IPS-20b (cell line): ENCODE measurements at regions not wholly inside any gene's neighbourhood (a gene's known extent, or its start where the extent isn't known, plus 50 kb on each side); places are given as distances from the start of the nearest gene placed in this dataset.
"Not testable (repeated sequence)": the region's sequence is repeated elsewhere in the genome, so short reads cannot be mapped to it uniquely, and the experiment has no call there.

Experiments
- H3K27ac ChIP-seq: one replicate; pipeline ENCODE4 v1.5.1; 2013; ENCODE audit warnings: low read length
- H3K27me3 ChIP-seq: 2 replicates; pipeline ENCODE4 v1.6.1; 2013; ENCODE audit warnings: mild to moderate bottlenecking, low read length, inconsistent platforms; ENCODE audit not compliant: insufficient read depth
- H3K36me3 ChIP-seq: 2 replicates; pipeline ENCODE4 v1.6.1; 2013; ENCODE audit warnings: low read depth, mild to moderate bottlenecking, inconsistent platforms, low read length, moderate library complexity; ENCODE audit not compliant: insufficient read depth
- H3K4me1 ChIP-seq: 2 replicates; pipeline ENCODE4 v1.6.1; 2013; ENCODE audit warnings: mild to moderate bottlenecking, control low read depth, inconsistent platforms, low read length, moderate library complexity; ENCODE audit not compliant: insufficient read depth
- H3K4me3 ChIP-seq: 2 replicates; pipeline ENCODE4 v1.5.1; 2013; ENCODE audit warnings: mild to moderate bottlenecking, low read length, inconsistent platforms
- H3K9ac ChIP-seq: 2 replicates; pipeline ENCODE4 v1.6.1; 2013; ENCODE audit warnings: low read depth, mild to moderate bottlenecking, inconsistent platforms, low read length, moderate library complexity
- H3K9me3 ChIP-seq: 2 replicates; pipeline ENCODE4 v1.6.1; 2013; ENCODE audit warnings: mild to moderate bottlenecking, low read depth, low read length, inconsistent platforms; ENCODE audit not compliant: insufficient read depth

GRCh38 chr11:98455500-98456307 is 565.0 kb upstream of the CNTN5 start:
- no peaks in the 10 kb centered on the region for H3K4me1 ChIP-seq
- no peaks in the 10 kb centered on the region for H3K36me3 ChIP-seq
- no peak overlapping the region for H3K27ac ChIP-seq
- no peak overlapping the region for H3K4me3 ChIP-seq
- H3K9ac ChIP-seq = no peak overlapping the region
- no peaks in the 10 kb centered on the region for H3K9me3 ChIP-seq
- no peaks in the 10 kb centered on the region for H3K27me3 ChIP-seq

- H3K9me3 ChIP-seq = no peaks in the 10 kb centered on the region
- H3K4me1 ChIP-seq = no peaks in the 10 kb centered on the region
- no peak overlapping the region for H3K27ac ChIP-seq
Measured at GRCh38 chr11:98456308-98456680, 564.5 kb upstream of the CNTN5 start.

GRCh38 chr11:98495016-98495415 is 525.7 kb upstream of the CNTN5 start:
- Histone ChIP-seq H3K4me1 (peaks cover 18% of the 10 kb centered on the region; the same call in 1 of the 2 replicates), H3K27me3 (no peaks in the 10 kb centered on the region), H3K27ac (no peak overlapping the region), H3K4me3 (no peak overlapping the region), H3K9me3 (no peaks in the 10 kb centered on the region), H3K36me3 (no peaks in the 10 kb centered on the region), H3K9ac (no peak overlapping the region)

More at GRCh38 chr11:98456308-98456680, 564.5 kb upstream of the CNTN5 start:
- no peak overlapping the region for H3K9ac ChIP-seq
- H3K4me3 ChIP-seq = no peak overlapping the region
- no peaks in the 10 kb centered on the region for H3K36me3 ChIP-seq
- H3K27me3 ChIP-seq = no peaks in the 10 kb centered on the region

GRCh38 chr11:98495601-98496000 is 525.1 kb upstream of the CNTN5 start:
- no peaks in the 10 kb centered on the region for H3K27me3 ChIP-seq
- no peaks in the 10 kb centered on the region for H3K36me3 ChIP-seq
- no peak overlapping the region for H3K4me3 ChIP-seq
- H3K27ac ChIP-seq = no peak overlapping the region
- peaks cover 18% of the 10 kb centered on the region; the same call in 1 of the 2 replicates for H3K4me1 ChIP-seq
- no peak overlapping the region for H3K9ac ChIP-seq
- no peaks in the 10 kb centered on the region for H3K9me3 ChIP-seq

GRCh38 chr11:98507208-98507607 is 513.5 kb upstream of the CNTN5 start:
- Histone ChIP-seq H3K4me1 (no peaks in the 10 kb centered on the region), H3K27ac (no peak overlapping the region), H3K36me3 (no peaks in the 10 kb centered on the region), H3K9ac (no peak overlapping the region), H3K27me3 (no peaks in the 10 kb centered on the region), H3K9me3 (no peaks in the 10 kb centered on the region), H3K4me3 (no peak overlapping the region)

- Histone ChIP-seq H3K9me3 (no peaks in the 10 kb centered on the region), H3K4me3 (no peak overlapping the region)
Measured at GRCh38 chr11:98512938-98513337, 507.8 kb upstream of the CNTN5 start.

GRCh38 chr11:98531576-98531975 is 489.2 kb upstream of the CNTN5 start:
- no peak overlapping the region for H3K27ac ChIP-seq
- no peaks in the 10 kb centered on the region for H3K9me3 ChIP-seq
- H3K4me1 ChIP-seq = no peaks in the 10 kb centered on the region
- no peak overlapping the region for H3K9ac ChIP-seq
- H3K36me3 ChIP-seq = no peaks in the 10 kb centered on the region
- no peaks in the 10 kb centered on the region for H3K27me3 ChIP-seq
- H3K4me3 ChIP-seq = no peak overlapping the region

More at GRCh38 chr11:98512938-98513337, 507.8 kb upstream of the CNTN5 start:
- Histone ChIP-seq H3K36me3 (no peaks in the 10 kb centered on the region), H3K27me3 (no peaks in the 10 kb centered on the region), H3K27ac (no peak overlapping the region), H3K9ac (no peak overlapping the region), H3K4me1 (no peaks in the 10 kb centered on the region)

GRCh38 chr11:98536023-98536422 is 484.7 kb upstream of the CNTN5 start:
- Histone ChIP-seq H3K4me3 (no peak overlapping the region), H3K27ac (no peak overlapping the region), H3K9me3 (no peaks in the 10 kb centered on the region), H3K9ac (no peak overlapping the region), H3K27me3 (no peaks in the 10 kb centered on the region), H3K4me1 (no peaks in the 10 kb centered on the region), H3K36me3 (no peaks in the 10 kb centered on the region)

GRCh38 chr11:98538358-98538757 is 482.4 kb upstream of the CNTN5 start:
- H3K4me3 ChIP-seq, H3K9ac ChIP-seq, H3K9me3 ChIP-seq, H3K27ac ChIP-seq, H3K36me3 ChIP-seq, H3K27me3 ChIP-seq, H3K4me1 ChIP-seq: not testable (repeated sequence)

- Histone ChIP-seq H3K4me1 (no peaks in the 10 kb centered on the region), H3K27me3 (no peaks in the 10 kb centered on the region), H3K9me3 (no peaks in the 10 kb centered on the region), H3K36me3 (no peaks in the 10 kb centered on the region), H3K9ac (no peak overlapping the region), H3K4me3 (no peak overlapping the region), H3K27ac (no peak overlapping the region)
Measured at GRCh38 chr11:98545544-98546175, 475.1 kb upstream of the CNTN5 start.

GRCh38 chr11:98549571-98549970 is 471.2 kb upstream of the CNTN5 start:
- Histone ChIP-seq H3K27me3 (no peaks in the 10 kb centered on the region), H3K27ac (no peak overlapping the region), H3K36me3 (no peaks in the 10 kb centered on the region), H3K9me3 (no peaks in the 10 kb centered on the region), H3K4me3 (no peak overlapping the region), H3K4me1 (no peaks in the 10 kb centered on the region), H3K9ac (no peak overlapping the region)

GRCh38 chr11:98559961-98560360 is 460.8 kb upstream of the CNTN5 start:
- Histone ChIP-seq H3K27ac (no peak overlapping the region), H3K36me3 (no peaks in the 10 kb centered on the region), H3K9me3 (no peaks in the 10 kb centered on the region), H3K4me1 (peaks cover 6% of the 10 kb centered on the region; the same call in 1 of the 2 replicates), H3K4me3 (no peak overlapping the region), H3K27me3 (no peaks in the 10 kb centered on the region), H3K9ac (no peak overlapping the region)
